GM19395 (cell line): ENCODE measurements at regions not wholly inside any gene's neighbourhood (a gene's known extent, or its start where the extent isn't known, plus 50 kb on each side); places are given as distances from the start of the nearest gene placed in this dataset.
"Not testable (repeated sequence)": the region's sequence is repeated elsewhere in the genome, so short reads cannot be mapped to it uniquely, and the experiment has no call there.

Experiments used
- ATAC-seq: cut with Tn5 transposase; IDR thresholded peaks from one replicate; pipeline ENCODE4 v1.9.1; 2021; ENCODE audit warnings: mild to moderate bottlenecking, moderate library complexity; ENCODE audit not compliant: unreplicated experiment

- ATAC-seq, result no peak
These were observed 228.9 kb upstream of the PRKD1 start for GRCh38 chr14:30156571-30156970.

- ATAC-seq, result no peak
These were observed 230.7 kb upstream of the PRKD1 start for GRCh38 chr14:30158299-30158698.

GRCh38 chr14:30159374-30159773 lies 231.7 kb upstream of the PRKD1 start:
- no peak for ATAC-seq

DNA sequence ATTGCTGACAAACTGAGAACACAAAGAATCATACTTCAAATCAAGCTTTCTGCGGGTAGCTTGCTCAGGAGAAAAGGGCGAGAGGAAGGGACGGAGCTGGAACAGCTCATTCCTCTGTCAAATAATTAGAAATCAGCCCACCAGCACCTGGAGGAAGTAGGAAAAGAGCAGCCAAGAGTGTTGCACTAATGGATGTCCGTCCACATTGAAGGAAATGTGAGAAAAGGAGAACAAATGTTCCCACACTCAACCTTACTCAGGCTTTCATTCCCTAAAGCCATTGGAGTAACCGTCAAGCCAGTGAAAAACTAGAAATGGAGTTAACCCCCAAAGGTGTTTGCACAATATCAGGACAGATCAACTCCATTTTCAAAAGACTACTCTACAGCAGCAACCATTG lies 233.0 kb upstream of the PRKD1 start:
- no peak for ATAC-seq

- ATAC-seq, result no peak
These were observed 234.4 kb upstream of the PRKD1 start for GRCh38 chr14:30162066-30162465.

DNA sequence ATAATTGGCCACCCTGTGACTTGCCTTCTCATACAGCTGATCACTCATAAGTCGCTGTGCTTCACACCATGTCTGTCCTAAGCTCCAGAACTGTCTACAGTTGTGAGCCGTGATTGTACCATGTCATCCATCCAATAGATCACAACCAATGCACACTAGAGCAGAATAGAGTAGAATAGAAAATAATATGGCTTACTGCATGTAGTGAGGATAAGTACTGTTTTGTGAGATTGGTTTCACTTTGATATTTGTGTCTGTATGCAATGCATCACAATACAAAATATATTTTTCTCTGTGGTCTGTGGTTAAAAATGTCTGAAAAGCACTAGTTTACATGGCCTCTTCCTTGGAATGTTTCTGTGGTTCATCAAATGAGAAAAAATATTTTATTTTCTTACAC lies 237.6 kb upstream of the PRKD1 start:
- no peak for ATAC-seq

GRCh38 chr14:30177781-30178180 lies 250.1 kb upstream of the PRKD1 start:
- no peak for ATAC-seq

DNA sequence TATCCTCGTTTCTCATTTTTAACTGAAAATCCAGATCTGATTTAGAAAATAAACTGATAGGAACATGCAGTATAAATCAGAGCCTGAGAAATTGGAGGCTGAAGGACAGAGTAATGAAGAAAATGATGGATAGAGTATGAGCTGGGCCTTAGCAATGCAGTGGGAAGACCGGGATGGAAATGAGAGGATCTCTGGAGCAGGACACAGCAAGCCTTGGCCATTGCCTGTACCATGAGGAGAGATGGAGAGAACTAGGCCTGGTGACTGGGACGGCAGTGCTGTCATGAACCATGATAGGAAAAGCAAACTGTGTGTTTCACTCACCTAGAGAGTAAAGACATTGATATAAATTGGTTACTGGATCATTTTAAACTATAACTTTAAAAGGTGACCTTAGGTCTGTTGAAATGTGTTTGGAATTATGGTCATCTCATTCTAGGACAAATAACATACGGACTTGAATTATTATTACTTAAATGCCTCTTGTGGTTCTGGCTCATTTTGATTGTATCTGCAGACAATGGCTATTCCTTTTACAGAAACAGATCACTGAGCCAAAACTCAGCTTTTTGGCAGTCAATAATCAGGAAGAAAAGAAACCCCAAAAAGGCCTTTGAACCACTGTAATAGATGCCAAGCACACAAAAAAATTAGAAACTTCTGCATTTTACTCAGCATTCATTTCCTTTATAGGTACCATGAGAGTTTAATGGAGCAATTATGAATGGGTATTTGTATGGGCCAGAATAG lies 251.9 kb upstream of the PRKD1 start:
- no peak for ATAC-seq

GRCh38 chr14:30180219-30180618 lies 252.6 kb upstream of the PRKD1 start:
- ATAC-seq, result no peak

- ATAC-seq, result no peak
These were observed 258.2 kb upstream of the PRKD1 start for GRCh38 chr14:30185832-30186231.

- no peak for ATAC-seq
These were observed 264.1 kb upstream of the PRKD1 start for GRCh38 chr14:30191639-30192279.

DNA sequence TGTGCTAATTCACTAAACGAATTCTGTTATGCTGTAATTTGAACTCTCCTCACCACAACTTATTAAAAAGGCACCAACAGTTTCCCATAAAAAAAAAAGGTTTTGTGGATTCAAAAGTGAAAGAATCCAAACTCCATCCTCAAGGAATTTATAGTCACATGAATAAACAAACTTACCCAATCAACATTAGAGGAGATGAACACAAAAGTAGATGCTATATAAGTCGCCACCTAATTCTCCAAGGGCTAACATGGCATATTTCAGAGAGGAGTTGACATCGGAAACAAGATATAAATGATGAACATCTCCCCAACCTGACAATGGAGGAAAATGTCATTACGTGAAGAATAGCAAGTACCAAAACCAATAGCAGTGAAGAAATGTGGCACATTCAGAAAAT lies 265.5 kb upstream of the PRKD1 start:
- no peak for ATAC-seq

GRCh38 chr14:30193845-30194501 lies 266.3 kb upstream of the PRKD1 start:
- ATAC-seq, result no peak

DNA sequence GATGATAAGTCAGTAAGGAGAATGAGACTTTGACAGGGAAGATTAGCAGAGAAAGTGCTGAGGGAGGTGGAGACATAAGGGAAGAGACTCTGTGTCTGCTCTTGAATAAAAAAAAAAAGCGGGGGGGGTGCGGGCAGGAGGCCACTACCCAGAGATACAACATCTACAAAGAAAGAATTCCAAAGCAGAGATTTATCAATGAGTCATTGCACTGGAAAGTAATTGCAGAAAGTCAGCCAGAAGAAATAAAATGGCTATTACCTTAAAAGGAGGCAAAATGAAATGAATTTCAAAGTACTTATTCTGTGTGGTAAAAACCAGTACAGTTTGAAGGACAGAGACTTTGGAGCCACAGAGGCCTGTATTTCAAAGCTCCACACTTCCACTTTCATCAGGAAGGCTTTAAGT lies 267.1 kb upstream of the PRKD1 start:
- ATAC-seq, result no peak

- ATAC-seq, result no peak
These were observed 268.3 kb upstream of the PRKD1 start for GRCh38 chr14:30195941-30196340.

- ATAC-seq, result no peak
These were observed 269.2 kb upstream of the PRKD1 start for GRCh38 chr14:30196861-30197260.

DNA sequence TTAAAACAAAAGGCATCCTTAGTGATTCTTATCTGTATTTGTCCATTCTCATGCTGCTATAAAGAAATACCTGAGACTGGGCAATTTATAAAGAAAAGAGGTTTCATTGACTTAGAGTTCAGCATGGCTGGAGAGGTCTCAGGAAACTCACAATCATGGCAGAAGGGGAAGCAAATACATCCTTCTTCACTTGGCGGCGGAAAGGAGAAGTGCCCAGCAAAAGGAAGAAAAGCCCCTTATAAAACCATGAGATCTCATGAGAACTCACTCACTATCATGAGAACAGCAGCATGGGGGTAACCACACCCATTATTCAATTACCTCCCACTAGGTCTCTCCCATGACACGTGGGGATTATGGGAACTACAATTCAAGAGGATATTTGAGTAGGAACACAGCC lies 271.1 kb upstream of the PRKD1 start:
- not testable (repeated sequence) for ATAC-seq

DNA sequence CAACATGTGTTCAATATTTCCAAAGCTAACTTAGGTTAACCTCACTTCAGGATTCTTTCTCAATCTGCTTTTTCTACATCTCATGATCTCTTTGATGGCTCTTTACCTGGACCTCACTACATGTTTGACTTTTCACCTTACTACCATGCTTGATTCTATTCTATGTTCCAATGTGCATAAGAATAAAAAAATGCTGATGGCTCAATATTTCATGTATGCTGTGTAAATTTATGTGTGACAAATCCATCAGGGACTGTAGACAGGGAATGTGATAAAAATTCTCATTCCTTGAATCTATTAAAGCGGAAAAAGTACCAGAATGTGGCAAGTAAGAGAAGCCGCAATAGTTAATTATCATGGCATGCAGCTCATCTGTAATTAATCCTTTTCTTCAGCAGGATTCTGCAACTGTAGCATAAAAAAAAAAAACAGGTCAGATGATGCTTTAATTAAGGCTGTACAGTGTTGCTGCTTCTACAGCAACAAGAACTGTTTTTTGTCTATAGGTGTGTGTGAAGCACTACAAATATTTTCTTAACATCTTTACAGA lies 276.9 kb upstream of the PRKD1 start:
- no peak for ATAC-seq

DNA sequence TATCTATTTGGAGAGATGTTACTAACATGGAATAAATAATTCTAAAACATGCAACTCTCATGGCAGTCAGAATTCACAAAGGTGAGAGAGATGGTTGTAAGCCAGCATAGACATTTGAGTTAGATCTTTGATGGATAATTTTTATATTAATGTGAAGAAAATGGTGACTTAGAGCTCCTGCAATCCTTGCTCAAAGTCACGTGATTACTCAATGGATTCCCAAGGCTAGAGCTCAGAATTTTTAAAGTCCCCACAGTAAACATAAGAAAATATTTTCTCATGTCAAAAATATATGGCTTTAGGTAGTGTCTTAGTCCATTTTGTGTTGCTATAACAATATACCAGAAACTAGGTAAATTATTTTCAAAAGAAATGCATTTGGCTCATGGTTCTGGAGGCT lies 281.5 kb upstream of the PRKD1 start:
- no peak for ATAC-seq

DNA sequence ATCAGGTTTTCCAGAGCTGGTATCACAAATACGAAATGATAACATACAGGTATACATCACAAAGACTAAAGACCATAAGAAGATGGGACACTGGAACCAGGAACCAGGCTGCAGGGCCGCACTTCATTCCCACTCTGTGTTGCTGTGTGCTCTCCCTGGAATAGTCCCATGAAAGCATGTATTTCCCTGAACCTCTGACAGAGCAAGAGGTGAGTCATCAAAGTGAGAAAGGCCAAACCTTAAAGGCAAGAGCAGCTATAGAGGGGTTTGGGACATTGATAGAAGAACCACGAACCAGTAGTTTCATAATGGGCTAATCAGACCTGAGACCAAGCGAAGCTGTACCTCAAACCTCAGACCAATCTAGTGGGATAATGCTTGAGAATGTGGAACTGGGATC lies 283.0 kb upstream of the PRKD1 start:
- ATAC-seq, result no peak

DNA sequence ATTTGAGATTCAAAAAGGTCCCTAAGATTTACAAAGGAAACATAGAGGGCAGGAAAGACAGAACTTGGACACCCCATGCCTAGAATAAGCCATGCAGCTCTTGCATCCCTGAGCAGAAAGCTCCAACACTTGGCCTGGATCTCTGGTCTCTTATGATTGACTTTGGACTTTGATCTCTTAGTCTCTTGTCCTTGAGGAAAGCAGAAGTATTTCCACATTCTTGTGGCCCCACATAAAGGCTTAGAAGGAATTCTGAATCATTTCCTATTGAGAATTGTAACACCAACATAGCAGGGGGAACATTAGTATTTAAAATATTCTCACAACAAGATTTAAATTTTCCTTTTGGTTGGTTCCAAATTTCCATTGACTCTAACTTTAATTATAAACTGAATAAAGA lies 283.7 kb upstream of the PRKD1 start:
- ATAC-seq, result no peak

DNA sequence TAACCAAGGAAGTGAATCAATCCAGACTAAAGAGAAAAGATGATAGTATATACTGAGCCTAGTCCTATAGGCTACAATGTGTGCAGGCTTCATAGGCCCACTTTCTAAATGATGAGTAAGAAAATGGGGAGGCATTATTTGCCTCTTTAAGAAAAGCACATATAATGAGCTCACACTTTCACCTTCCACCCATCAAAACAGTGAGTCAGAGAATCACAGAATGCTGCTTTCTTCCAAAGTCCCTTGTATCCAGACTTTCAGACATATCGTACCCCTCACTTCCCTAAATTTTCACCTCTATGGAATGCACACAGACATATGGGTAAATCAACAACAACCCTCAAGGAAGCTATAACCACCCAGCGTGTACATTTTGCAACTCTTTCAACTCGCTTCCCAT lies 286.4 kb upstream of the PRKD1 start:
- ATAC-seq, result no peak
